Tibial nerve (tissue), 4 donors: ENCODE measurements at regions not wholly inside any gene's neighbourhood (a gene's known extent, or its start where the extent isn't known, plus 50 kb on each side); places are given as distances from the start of the nearest gene placed in this dataset.

Experiments used
- EP300 ChIP-seq, 2 donors: sonication (generic); formaldehyde crosslinking; IDR thresholded peaks; one replicate each; pipeline ENCODE4 v1.6.1; 2017; ENCODE audit warnings: antibody characterized with exemption in 2 of 2, mild to moderate bottlenecking in 1 of 2
- POLR2A ChIP-seq, 2 donors: fragments of 450-650 bp; IDR thresholded peaks; one replicate each; pipeline ENCODE4 v1.6.1; 2017; ENCODE audit warnings: antibody characterized with exemption in 2 of 2, mild to moderate bottlenecking in 2 of 2, moderate library complexity in 2 of 2
- TF ChIP-seq, protein P1 (sequence below), 5 experiments: fragments of 200-600 bp in 3 of 5; fragments of 450-650 bp in 2 of 5; sonication (generic) in 3 of 5; IDR thresholded peaks; one replicate each; pipeline ENCODE4 v1.5.1; 2016 to 2019; ENCODE audit warnings: antibody characterized with exemption in 5 of 5, mild to moderate bottlenecking in 3 of 5, moderate library complexity in 2 of 5

DNA sequence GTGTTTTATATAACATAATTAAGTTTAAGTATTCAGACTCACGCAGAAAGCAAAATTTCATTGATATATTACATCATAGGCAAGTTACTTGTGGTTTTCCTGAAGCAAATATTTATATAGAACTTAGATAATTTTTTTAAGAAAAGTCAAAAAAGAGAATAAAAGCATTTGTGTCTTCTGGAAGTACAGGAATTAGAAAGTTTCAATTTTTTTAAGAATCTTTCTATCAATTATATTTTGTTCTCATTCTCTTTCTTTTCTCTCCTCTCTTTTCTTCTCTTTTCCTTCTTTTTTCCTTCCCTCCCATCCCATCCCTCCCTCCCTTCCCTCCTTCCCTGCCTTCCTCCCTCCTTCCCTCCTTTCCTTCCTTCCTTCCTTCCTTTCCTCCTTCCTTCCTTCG lies 120.7 kb upstream of the CDH8 start:
- TF ChIP-seq, protein P1, sequence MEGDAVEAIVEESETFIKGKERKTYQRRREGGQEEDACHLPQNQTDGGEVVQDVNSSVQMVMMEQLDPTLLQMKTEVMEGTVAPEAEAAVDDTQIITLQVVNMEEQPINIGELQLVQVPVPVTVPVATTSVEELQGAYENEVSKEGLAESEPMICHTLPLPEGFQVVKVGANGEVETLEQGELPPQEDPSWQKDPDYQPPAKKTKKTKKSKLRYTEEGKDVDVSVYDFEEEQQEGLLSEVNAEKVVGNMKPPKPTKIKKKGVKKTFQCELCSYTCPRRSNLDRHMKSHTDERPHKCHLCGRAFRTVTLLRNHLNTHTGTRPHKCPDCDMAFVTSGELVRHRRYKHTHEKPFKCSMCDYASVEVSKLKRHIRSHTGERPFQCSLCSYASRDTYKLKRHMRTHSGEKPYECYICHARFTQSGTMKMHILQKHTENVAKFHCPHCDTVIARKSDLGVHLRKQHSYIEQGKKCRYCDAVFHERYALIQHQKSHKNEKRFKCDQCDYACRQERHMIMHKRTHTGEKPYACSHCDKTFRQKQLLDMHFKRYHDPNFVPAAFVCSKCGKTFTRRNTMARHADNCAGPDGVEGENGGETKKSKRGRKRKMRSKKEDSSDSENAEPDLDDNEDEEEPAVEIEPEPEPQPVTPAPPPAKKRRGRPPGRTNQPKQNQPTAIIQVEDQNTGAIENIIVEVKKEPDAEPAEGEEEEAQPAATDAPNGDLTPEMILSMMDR (IDR thresholded peaks at IDR 0.05) = no peak
- TF ChIP-seq POLR2A (IDR thresholded peaks at IDR 0.05) = no peak
- TF ChIP-seq EP300 (IDR thresholded peaks at IDR 0.05) = no peak
